ENCODE measurements at regions not wholly inside any gene's neighbourhood (a gene's known extent, or its start where the extent isn't known, plus 50 kb on each side); places are given as distances from the start of the nearest gene placed in this dataset.

DNA sequence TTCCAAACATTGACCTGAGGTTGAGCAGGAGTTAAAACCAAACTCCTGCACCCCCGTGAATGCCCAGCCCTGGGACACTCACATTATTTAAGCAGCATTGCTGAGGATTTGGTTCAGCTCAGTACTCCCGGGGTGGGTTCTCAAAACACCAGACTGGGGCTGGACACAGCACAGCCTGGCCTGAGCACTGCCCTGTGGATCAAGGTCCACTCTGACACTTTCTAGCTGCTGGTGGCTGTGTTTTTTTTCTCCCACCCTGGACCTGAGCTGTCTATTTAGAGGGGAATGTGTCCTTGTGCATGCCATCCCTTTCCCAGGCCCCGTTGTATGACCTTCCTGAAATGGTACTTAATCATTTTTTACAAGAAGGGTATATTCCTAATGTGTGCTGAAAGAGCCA lies 94.7 kb upstream of the GJB6 start:
- TF ChIP-seq TAF1 (IDR thresholded peaks at IDR 0.05; ENCODE audit: borderline replicate concordance, low read depth, low read length) (no peak), RAD21 (IDR thresholded peaks at IDR 0.05; ENCODE audit: low read length) (no peak), TCF12 (IDR thresholded peaks at IDR 0.05) (no peak), GABPA (IDR thresholded peaks at IDR 0.05; ENCODE audit: low read depth) (no peak), MAX (IDR thresholded peaks at IDR 0.05; ENCODE audit: low read depth) (no peak), YY1 (IDR thresholded peaks at IDR 0.05; ENCODE audit: low read depth) (no peak), FOXM1 (IDR thresholded peaks at IDR 0.05; ENCODE audit: low read depth) (no peak), EP300 (IDR thresholded peaks at IDR 0.05; ENCODE audit: borderline replicate concordance in 1 of 2, low read depth in 1 of 2, low read length in 1 of 2) (no peak), USF2 (IDR thresholded peaks at IDR 0.05; ENCODE audit: borderline replicate concordance, low read depth, low read length) (no peak), MEF2A (IDR thresholded peaks at IDR 0.05; ENCODE audit: borderline replicate concordance, low read depth) (no peak)
- TF ChIP-seq, protein P1, sequence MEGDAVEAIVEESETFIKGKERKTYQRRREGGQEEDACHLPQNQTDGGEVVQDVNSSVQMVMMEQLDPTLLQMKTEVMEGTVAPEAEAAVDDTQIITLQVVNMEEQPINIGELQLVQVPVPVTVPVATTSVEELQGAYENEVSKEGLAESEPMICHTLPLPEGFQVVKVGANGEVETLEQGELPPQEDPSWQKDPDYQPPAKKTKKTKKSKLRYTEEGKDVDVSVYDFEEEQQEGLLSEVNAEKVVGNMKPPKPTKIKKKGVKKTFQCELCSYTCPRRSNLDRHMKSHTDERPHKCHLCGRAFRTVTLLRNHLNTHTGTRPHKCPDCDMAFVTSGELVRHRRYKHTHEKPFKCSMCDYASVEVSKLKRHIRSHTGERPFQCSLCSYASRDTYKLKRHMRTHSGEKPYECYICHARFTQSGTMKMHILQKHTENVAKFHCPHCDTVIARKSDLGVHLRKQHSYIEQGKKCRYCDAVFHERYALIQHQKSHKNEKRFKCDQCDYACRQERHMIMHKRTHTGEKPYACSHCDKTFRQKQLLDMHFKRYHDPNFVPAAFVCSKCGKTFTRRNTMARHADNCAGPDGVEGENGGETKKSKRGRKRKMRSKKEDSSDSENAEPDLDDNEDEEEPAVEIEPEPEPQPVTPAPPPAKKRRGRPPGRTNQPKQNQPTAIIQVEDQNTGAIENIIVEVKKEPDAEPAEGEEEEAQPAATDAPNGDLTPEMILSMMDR (IDR thresholded peaks at IDR 0.05), result no peak
- TF ChIP-seq, protein P2, sequence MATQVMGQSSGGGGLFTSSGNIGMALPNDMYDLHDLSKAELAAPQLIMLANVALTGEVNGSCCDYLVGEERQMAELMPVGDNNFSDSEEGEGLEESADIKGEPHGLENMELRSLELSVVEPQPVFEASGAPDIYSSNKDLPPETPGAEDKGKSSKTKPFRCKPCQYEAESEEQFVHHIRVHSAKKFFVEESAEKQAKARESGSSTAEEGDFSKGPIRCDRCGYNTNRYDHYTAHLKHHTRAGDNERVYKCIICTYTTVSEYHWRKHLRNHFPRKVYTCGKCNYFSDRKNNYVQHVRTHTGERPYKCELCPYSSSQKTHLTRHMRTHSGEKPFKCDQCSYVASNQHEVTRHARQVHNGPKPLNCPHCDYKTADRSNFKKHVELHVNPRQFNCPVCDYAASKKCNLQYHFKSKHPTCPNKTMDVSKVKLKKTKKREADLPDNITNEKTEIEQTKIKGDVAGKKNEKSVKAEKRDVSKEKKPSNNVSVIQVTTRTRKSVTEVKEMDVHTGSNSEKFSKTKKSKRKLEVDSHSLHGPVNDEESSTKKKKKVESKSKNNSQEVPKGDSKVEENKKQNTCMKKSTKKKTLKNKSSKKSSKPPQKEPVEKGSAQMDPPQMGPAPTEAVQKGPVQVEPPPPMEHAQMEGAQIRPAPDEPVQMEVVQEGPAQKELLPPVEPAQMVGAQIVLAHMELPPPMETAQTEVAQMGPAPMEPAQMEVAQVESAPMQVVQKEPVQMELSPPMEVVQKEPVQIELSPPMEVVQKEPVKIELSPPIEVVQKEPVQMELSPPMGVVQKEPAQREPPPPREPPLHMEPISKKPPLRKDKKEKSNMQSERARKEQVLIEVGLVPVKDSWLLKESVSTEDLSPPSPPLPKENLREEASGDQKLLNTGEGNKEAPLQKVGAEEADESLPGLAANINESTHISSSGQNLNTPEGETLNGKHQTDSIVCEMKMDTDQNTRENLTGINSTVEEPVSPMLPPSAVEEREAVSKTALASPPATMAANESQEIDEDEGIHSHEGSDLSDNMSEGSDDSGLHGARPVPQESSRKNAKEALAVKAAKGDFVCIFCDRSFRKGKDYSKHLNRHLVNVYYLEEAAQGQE (IDR thresholded peaks at IDR 0.05; ENCODE audit: low read depth, low read length), result no peak
- TF ChIP-seq, protein P3, sequence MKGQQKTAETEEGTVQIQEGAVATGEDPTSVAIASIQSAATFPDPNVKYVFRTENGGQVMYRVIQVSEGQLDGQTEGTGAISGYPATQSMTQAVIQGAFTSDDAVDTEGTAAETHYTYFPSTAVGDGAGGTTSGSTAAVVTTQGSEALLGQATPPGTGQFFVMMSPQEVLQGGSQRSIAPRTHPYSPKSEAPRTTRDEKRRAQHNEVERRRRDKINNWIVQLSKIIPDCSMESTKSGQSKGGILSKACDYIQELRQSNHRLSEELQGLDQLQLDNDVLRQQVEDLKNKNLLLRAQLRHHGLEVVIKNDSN (IDR thresholded peaks at IDR 0.05; ENCODE audit: borderline replicate concordance, low read depth), result no peak
- TF ChIP-seq, protein P4, sequence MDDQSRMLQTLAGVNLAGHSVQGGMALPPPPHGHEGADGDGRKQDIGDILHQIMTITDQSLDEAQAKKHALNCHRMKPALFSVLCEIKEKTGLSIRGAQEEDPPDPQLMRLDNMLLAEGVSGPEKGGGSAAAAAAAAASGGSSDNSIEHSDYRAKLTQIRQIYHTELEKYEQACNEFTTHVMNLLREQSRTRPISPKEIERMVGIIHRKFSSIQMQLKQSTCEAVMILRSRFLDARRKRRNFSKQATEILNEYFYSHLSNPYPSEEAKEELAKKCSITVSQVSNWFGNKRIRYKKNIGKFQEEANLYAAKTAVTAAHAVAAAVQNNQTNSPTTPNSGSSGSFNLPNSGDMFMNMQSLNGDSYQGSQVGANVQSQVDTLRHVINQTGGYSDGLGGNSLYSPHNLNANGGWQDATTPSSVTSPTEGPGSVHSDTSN (IDR thresholded peaks at IDR 0.05), result no peak
